ENCODE measurements at regions not wholly inside any gene's neighbourhood (a gene's known extent, or its start where the extent isn't known, plus 50 kb on each side); places are given as distances from the start of the nearest gene placed in this dataset.

- TF ChIP-seq CTCF (IDR thresholded peaks at IDR 0.05; ENCODE audit: poor library complexity, severe bottlenecking) = no peak
- no peaks in the 10 kb centered on the region for H3K4me1 ChIP-seq (ENCODE audit: insufficient read depth, poor library complexity, severe bottlenecking)
- no peak for ATAC-seq (ENCODE audit: low read depth)
- DNase-seq (ENCODE audit: low spot score) = no peak
- H3K4me3 ChIP-seq (ENCODE audit: severe bottlenecking) = no peak overlapping the region
- no peaks in the 10 kb centered on the region for H3K9me3 ChIP-seq (ENCODE audit: severe bottlenecking)
- no peaks in the 10 kb centered on the region for H3K36me3 ChIP-seq (ENCODE audit: low read depth)
- H3K27me3 ChIP-seq (ENCODE audit: insufficient read depth, poor library complexity, severe bottlenecking) = no peaks in the 10 kb centered on the region
- H3K27ac ChIP-seq (ENCODE audit: poor library complexity, severe bottlenecking) = no peak overlapping the region
These were observed 334.7 kb upstream of the ZEB2 start for GRCh38 chr2:144854596-144854995.

GRCh38 chr2:144849612-144850011 lies 329.7 kb upstream of the ZEB2 start:
- no peaks in the 10 kb centered on the region for H3K36me3 ChIP-seq (ENCODE audit: low read depth)
- no peak for DNase-seq (ENCODE audit: low spot score)
- TF ChIP-seq CTCF (IDR thresholded peaks at IDR 0.05; ENCODE audit: poor library complexity, severe bottlenecking) = no peak
- H3K4me3 ChIP-seq (ENCODE audit: severe bottlenecking) = no peak overlapping the region
- no peak overlapping the region for H3K27ac ChIP-seq (ENCODE audit: poor library complexity, severe bottlenecking)
- no peaks in the 10 kb centered on the region for H3K27me3 ChIP-seq (ENCODE audit: insufficient read depth, poor library complexity, severe bottlenecking)
- H3K4me1 ChIP-seq (ENCODE audit: insufficient read depth, poor library complexity, severe bottlenecking) = no peaks in the 10 kb centered on the region
- no peaks in the 10 kb centered on the region for H3K9me3 ChIP-seq (ENCODE audit: severe bottlenecking)
- ATAC-seq (ENCODE audit: low read depth) = no peak

DNA sequence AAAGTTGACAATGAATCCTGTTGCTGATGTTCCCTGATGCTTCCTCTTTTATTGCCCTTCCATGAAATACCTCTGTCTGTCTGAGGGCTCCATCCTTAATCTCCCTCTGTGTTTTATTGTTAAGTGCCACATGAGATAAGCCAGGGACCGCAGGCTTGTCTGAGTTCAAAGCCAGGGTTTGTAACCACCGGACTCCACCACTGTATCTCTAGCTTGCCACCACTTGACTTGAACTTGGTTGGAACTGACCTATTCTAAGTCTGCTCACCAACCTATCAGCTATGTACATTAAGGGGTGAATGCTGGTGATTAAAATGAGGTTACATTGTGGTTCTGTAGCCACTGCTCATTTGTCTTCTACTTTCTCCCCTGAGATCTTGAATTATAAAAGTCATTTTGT lies 328.5 kb upstream of the ZEB2 start:
- no peaks in the 10 kb centered on the region for H3K27me3 ChIP-seq (ENCODE audit: insufficient read depth, poor library complexity, severe bottlenecking)
- H3K36me3 ChIP-seq (ENCODE audit: low read depth) = no peaks in the 10 kb centered on the region
- no peaks in the 10 kb centered on the region for H3K4me1 ChIP-seq (ENCODE audit: insufficient read depth, poor library complexity, severe bottlenecking)
- no peak overlapping the region for H3K4me3 ChIP-seq (ENCODE audit: severe bottlenecking)
- H3K27ac ChIP-seq (ENCODE audit: poor library complexity, severe bottlenecking) = no peak overlapping the region
- H3K9me3 ChIP-seq (ENCODE audit: severe bottlenecking) = no peaks in the 10 kb centered on the region
- ATAC-seq (ENCODE audit: low read depth) = no peak
- no peak for TF ChIP-seq CTCF (IDR thresholded peaks at IDR 0.05; ENCODE audit: poor library complexity, severe bottlenecking)
- DNase-seq (ENCODE audit: low spot score) = no peak

- DNase-seq (ENCODE audit: low spot score) (no peak), ATAC-seq (ENCODE audit: low read depth) (no peak)
- Histone ChIP-seq H3K4me1 (ENCODE audit: insufficient read depth, poor library complexity, severe bottlenecking) (no peaks in the 10 kb centered on the region), H3K36me3 (ENCODE audit: low read depth) (no peaks in the 10 kb centered on the region), H3K9me3 (ENCODE audit: severe bottlenecking) (no peaks in the 10 kb centered on the region), H3K4me3 (ENCODE audit: severe bottlenecking) (no peak overlapping the region), H3K27ac (ENCODE audit: poor library complexity, severe bottlenecking) (no peak overlapping the region), H3K27me3 (ENCODE audit: insufficient read depth, poor library complexity, severe bottlenecking) (no peaks in the 10 kb centered on the region)
- no peak for TF ChIP-seq CTCF (IDR thresholded peaks at IDR 0.05; ENCODE audit: poor library complexity, severe bottlenecking)
These were observed 327.6 kb upstream of the ZEB2 start for GRCh38 chr2:144847347-144848080.

GRCh38 chr2:144836635-144837350 lies 316.9 kb upstream of the ZEB2 start:
- H3K27ac ChIP-seq (ENCODE audit: poor library complexity, severe bottlenecking) = no peak overlapping the region
- ATAC-seq (ENCODE audit: low read depth) = no peak

More at GRCh38 chr2:144836635-144837350, 316.9 kb upstream of the ZEB2 start:
- no peak for TF ChIP-seq CTCF (IDR thresholded peaks at IDR 0.05; ENCODE audit: poor library complexity, severe bottlenecking)
- Histone ChIP-seq H3K36me3 (ENCODE audit: low read depth) (no peaks in the 10 kb centered on the region), H3K27me3 (ENCODE audit: insufficient read depth, poor library complexity, severe bottlenecking) (no peaks in the 10 kb centered on the region), H3K4me1 (ENCODE audit: insufficient read depth, poor library complexity, severe bottlenecking) (peaks cover 19% of the 10 kb centered on the region), H3K9me3 (ENCODE audit: severe bottlenecking) (no peaks in the 10 kb centered on the region), H3K4me3 (ENCODE audit: severe bottlenecking) (no peak overlapping the region)
- DNase-seq (ENCODE audit: low spot score) = no peak

Measured in RWPE2 (cell line).